Central memory CD4-positive, alpha-beta T cell (primary cell): ENCODE measurements at regions not wholly inside any gene's neighbourhood (a gene's known extent, or its start where the extent isn't known, plus 50 kb on each side); places are given as distances from the start of the nearest gene placed in this dataset.

ENCODE experiments used
- DNase-seq: peaks from one replicate; pipeline ENCODE4 v3.0.0; 2022

DNA sequence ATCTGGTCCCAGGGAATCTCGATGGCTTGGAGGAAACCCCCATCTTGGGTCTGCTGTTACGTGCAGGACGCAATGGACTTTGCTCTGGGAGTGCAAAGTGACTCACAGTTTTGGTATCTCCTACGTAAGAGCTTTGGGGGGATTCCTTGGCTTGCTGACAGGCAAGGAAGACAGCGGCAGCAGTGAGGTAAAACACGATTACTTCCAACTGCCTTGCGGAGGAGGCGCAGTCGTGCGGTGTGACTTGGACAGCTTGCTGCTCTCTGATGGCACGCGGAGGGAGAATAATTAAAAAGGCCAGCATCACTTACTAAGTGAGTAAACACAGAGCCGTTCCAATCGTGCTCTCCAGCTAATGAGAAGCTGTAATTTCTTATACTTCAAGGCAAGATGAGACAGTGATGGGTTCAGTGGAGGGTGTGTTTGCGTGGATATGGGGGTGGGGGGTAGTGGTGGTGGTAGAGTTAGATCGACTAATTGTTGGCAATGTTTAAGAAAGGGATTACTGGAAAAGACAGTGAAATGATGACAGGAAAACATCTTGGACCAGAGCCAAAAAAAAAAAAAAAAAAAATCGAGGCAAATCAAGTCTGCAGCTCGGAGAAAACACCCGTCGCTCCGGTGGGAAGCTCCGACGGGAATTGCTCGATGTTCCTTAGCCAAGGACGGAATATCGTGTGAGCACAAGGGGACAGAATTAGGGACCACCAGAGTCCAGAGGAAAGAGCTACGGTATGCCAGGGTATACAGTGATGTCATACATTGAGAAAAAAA, 184.8 kb upstream of the ZFHX3 start:
- no peak for DNase-seq

DNA sequence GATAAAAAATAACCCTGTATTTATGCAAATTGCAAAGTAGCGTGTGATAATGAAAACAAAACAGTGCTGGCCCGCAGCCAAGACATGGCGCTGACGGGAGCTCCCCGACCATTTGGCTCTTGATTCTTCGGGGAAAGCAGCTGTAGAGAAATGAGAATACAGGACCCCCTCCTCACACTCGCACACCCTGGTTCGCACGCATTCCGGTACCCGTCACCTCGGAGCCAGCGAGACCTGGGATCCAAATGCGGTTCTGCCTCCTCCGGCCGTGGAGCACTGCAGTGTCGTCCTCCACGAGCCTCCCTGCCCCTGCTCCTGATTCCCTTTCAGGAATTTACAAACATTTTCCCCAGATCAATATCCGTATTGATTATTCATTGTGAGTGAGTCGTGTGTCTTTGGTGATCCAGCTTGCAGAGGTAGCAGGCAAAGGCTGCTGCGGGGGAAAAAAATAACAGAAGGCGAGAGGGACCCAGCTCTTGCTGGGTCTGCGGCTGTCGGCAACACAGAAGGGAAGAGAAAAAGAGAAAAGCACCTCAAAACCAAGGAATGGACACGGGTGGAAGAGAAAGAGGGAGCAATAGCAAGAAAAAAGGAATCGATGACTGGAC, 184.1 kb upstream of the ZFHX3 start:
- DNase-seq, result no peak

DNA sequence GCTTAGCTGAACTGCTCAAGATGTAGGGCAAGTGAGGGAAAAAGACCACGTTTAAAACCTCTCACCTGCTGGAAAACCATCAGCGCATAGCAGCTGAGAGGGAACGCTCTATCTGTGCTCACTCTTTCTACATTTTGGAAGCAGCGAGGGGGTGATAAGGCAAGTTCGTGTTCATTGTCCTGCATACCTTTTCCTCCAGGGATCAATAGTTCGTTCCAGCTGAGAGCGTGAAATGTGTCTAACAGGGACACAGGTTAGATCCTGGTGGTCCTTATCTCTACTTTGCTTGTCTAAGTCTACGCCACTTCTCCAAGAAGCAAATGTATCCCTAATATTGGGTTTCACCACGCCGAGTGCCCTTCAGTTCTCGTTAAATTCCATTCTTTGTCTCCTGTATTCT, 183.5 kb upstream of the ZFHX3 start:
- DNase-seq, result no peak

DNA sequence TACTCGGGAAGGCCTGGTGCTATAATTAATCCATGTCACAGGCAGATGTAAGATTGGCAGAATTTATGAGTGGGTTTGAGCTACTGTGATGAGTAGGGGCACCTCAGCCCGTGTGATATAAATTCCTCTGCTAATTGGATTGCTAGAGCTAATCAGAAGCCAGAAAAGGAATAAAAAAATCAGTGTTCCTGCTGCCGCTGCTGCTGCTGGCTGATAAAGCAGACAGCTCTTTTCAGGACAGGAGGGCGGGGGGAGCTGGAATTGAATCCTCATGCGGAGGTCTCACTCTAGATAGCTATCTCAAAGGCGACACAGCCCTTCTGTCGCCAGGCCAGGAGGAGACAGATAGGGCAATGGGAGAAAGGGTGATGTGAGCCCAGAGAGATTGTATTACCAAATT, 182.7 kb upstream of the ZFHX3 start:
- DNase-seq, result no peak

DNA sequence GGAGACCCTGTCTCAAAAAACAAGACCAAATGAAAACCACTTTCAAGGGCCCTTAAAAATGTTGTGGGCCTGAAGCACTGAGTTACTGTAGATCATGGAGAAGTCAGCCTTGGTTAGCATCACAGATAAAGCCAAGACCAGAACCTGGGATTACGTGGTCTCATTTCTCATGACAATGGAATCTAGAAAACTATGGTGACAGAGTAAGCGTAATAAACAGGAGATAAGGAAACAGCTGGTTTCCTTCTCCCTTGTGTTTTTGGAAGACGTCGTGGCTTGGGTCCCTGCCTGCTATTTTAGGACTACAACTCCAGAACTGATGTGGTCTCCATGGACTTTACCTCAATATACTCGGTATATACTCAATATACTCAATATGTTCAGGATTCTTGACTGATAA, 180.7 kb upstream of the ZFHX3 start:
- DNase-seq, result no peak

DNA sequence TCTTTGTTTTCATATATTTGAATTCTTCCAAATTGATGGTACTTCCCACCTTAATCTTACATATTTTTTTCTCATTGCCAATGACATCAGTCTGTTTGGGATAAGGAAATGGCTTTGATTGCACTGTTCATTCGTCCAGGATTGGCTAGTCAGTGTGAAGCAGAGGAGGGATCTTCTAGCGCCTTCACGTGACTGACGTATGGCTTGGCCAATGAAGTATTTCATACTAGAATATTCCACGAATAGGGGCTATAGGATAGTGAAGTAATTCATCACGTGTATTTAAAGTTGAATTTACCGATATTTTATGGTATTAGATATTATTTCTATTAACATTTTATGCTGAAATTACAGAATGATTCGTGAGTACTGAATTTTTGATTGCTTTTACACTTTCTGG, 178.7 kb upstream of the ZFHX3 start:
- DNase-seq, result no peak

DNA sequence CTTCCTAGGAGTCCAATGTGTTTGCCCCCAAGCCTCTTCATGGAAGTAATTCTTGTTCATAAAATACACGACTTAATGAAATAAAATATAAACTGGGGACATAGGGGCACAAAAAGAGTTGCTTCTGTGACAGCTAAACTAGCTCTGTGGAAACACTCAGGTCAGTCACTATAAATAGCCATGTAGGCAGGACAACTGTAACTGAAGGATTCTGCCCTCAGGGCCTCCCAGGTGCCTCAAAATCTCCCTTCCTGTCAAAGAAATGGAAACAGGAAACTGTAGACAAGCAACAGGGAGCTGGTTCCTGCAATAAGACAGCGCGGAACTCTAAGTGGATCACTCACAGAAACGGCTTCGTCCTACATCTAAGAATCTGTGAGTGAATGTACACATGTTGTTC, 178.1 kb upstream of the ZFHX3 start:
- DNase-seq, result no peak

DNA sequence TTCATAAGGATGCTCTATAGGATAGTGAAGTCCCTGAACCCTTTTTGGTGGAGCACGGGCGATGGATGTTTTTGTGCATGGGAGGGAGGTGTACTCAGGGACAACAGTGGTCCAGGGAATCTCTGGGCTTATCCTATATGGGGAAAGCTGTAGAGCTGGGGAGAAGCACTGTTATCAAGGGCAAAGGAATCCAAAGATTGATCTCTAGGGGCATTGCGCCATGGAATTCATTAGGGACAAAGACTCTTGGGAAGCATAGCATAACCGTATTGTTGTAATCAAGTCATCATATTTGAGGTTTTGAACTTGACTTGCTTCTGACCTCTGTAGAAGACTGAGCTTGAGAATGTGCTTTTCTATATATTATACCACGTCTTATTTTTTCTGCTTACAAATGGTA, 172.9 kb upstream of the ZFHX3 start:
- DNase-seq, result no peak

DNA sequence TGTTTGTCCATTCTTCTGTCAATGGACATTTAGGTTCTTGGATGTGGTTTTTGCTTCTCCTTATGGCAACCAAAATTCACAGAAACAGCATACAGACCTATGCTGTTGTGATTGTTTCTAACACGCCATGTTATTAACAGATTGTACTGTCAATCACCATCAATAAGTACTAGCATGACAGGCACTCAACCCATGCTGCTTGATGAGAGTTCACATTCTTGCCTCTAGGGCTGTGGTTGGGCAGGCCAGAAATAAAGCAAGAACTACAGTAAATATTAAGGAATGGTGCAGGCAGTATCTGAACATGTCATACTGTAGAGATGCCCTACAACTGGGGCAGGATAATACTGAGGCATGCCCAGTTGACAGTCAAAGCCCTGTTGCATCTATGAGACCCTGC, 171.2 kb upstream of the ZFHX3 start:
- DNase-seq, result no peak

DNA sequence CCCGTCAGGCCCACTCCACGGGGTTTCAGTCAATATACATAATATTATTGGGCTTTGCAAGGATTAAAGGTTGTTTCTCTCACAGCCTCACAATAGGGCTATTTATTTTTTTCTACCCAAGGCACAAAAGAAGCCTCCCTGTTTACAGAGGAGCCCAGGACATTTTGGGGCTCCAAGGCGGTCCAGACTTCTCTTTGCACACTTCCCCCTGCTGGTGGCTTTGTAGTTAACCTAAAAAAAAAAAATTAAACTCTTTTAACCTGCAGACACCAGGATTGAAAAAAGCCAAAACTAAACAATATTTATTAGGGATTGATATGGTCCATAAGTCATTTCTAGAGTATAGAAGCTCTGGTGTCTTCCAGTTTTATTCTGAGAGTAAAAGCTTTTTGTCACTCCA, 169.7 kb upstream of the ZFHX3 start:
- DNase-seq, result no peak

DNA sequence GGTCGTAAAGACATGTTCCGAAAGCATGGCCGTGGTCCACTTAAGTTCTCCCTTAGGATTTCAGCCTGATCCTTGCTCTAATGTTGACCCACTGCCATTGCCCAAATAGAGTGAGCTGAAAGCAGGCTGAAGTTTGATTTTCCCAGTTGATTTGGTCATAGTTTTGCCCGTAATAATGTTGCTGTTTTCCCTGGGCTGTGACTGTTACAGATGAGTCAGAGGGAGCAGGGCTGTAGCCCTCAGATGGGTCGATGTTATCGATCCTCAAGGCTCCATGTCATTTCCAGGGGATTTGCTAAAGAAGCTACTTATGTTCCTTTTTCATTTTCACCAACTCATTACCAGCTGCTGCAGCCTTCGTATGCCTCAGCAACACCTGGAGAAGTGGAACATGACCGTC, 169.0 kb upstream of the ZFHX3 start:
- DNase-seq, result no peak

DNA sequence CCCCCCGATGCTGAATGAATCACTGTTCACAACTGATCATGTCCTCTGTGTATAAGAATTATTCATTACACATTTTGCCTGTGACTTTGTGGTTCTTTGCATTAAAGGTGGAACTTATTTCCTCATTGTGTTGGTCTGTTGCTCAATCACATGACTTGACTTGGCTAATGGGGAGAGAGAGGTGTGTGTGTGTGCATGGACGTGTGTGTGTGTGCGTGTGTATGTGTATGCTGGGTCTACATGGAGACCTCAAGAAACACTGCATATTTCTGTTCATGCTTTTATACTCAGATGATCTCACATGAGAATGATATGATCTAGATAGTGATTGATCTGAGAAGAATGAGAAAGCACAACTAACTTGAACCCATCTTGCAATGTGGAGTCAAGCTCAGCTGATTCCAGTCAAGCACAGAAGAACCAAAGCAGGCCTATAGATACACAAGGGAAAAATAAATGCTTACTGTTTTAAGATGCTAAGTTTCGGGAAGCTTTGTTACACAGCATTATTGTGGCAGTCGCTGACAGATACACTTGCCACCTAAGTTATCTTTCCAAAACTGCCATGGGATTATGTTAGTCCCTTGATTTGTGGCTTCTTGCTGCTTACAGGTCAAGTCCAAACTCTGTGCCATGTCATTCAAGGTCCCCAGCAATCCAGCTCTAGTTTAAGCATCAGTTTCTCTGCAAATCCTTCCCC, 167.9 kb upstream of the ZFHX3 start:
- no peak for DNase-seq

DNA sequence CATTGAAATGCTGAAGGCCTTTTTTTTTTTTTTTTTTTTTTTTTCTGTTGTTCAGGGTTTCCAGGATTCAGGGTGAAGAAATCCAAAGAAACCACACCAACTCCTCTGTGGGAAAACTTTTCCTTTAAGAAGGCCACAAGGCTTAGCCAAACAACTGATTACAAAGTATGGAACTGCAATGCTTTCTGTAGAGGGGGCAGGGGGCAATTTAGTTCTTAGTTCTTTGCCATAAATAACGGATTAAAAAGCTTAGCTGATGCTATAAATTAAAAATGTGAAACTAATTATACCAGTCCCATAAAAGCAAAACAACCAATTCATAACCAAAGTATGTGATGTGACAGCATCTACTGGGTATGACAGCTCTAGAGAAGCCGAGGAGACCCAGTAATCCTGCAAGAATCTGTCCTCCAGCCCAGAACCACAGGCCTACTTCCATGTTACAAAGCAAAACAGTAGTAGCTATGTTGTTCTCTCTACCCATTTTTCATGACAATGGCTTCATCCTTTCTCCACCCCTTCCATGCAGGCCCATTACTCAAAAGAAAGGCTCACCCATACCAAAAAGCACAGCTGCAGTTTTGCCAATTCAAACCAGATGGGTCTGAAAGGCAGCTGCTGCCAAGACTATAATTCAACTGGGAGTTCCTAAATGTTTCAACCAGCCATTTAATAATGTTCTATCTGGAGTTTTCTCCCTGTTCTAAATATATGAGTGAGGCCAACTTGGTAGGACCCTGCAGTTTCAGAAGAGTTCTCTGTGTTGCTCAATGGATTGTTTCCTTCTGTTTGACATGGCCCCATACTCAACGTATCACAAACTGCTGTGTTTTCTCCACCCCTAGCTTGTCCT, 167.1 kb upstream of the ZFHX3 start:
- DNase-seq, result no peak

DNA sequence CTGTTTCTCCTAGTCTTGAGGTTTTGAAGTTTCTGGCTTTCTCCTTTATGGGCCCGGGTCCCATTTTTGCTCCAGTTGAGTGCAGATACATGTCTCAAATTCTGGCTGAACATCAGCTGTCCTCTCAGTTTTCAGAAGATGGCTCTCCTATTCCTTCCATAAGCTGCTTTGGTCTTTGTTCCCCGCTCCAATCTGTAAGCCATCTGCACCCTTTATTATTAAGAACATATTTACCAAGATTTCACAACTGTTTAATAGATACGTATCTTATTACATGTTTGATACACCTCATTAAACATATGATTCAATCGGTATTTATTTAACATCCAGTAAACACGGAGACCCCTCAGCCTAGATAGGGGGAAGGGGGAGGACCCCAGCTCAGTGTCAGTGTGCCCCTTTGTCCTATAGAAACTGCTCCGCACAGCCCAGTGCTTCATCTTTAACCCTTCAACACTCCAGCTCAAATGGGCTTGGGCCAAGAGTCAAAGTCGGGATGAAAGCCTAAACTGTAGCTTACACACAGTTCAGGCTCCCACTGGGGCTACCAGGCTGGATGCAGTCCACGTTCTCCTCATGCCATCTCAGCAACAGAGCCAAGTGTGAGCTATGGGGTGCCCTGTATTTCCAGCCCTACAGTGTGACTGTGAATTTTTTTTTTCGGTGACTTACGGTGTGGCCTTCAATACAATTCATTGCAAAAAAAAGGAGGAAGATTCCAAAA, 166.0 kb upstream of the ZFHX3 start:
- no peak for DNase-seq

DNA sequence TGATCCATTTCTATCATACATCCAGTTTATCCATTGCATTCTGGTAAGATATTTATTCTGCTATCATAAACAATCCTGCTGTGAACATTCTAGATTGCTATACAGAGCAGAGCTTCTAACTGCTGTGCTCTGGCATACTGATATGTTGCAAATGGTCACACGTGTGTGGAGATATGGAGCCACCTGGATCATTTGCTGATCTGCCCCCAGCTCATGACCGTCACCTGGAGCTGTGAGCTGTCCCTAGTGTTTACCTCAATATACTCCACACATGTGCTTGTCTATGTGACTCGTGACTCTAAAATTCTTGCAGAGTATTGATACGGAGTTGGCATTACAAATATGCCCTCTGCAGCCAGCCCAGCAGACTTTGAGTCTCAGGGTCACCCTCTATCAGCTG, 164.5 kb upstream of the ZFHX3 start:
- DNase-seq, result no peak

DNA sequence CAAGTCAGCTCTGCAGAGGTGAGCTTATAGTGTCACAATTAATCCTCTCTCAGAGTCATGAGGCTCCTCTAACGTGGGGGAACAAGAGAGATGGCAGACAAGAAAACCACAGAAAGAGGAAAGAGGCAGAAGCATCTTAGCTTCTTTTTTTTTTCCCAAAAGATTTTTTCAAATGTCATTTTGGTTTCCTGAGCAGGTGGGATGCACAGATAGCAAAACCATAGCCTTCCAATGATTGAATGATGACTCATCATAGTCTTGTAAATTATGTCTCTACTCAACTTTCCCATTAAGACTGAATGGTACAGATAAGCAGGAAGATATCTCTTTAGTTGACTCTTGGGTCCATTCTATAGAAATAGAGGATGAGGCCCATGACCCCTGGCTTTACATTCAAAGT, 162.8 kb upstream of the ZFHX3 start:
- DNase-seq, result no peak

DNA sequence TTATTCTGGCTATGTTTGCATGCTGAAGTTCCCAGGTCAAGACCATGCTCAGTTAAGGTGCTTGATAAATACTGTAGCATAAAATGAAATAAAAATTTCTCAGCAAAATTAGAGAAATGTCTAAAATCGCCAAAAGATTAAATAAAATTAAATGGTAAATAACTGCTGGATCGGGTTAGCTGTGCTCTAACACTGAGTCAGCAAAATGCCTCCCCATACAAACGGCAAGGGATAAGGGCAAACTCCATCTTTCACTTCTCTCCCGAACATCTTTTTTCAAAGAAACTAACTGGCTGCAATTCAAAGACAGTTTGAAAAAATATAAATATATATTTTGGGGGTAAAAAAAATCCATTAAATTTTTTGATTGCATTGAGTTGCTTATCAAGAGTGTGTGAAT, 162.2 kb upstream of the ZFHX3 start:
- DNase-seq, result no peak

DNA sequence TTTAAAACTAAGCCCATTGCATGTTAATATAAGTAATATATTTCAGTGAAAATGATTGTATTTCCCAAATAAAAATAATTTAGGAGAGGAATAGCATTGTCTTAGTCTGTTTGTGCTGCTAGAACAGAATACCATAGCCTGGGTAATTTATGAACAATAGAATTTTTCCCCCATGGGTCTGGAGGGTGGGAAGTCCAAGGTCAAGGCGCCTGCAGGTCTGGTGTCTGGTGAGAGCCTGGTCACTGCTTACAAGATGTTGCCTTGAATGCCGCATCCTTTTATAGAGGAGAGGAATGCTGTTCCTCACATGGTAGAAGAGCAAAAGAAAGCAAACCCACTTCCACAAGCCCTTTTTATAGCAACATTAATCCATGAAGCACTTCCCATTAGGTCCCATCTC, 161.3 kb upstream of the ZFHX3 start:
- DNase-seq, result no peak

DNA sequence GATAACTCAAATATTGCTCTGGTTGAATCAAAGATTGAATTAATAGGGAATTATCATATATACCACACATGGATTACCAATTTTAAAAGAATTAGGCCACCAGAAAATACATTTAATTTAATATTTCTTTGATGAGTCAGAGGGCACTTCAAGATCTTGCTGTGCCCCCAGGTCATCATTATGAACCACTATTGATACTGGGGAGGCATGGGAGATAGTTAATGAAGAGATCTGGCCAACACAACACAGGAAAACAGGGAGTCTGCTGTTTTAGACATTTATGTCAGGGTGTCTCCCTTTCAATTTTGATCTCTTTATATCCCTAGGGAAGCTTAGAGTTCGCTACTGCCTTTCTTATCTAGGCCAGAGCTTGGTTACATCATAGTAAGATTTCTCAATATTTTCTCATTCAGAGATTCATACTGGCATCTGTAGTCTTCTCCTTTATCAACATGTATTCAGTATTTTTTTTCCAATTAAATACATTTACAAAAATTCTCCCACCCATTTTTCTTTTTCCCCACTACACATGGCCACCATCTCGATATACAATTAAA, 158.3 kb upstream of the ZFHX3 start:
- DNase-seq, result no peak

DNA sequence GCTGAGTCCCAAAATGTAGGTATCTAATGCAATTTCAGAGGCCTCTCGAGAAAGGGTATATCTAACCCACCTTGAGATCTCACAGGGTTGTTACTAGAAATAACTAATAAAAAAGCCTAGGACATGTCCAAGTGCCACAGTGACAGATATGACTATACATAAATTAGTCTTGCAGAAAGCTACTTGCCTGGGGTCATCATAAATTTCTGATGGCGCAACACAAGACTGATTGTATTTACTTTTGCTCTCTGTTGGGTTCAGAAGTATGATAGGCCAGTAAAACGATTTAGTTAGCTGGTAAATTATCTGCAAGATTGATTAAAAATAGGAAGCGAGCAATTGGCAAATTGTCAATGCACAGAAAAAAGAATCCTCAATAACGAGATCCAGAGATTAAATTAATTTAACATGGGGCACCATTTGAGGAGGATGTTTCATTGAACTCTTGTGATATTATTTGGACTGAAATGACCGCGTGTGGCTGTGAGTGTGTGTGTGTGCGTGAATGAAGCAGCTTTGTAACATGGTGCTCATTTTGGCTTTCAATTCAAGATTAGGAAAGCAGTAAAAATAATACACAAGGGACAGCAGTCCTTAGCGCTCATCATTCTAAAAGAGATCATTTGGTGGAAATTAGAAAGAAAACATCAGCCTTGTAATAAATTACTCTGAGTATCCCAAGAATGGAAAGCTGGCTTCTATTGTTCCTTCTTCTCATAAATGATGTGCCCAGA, 157.4 kb upstream of the ZFHX3 start:
- DNase-seq, result no peak

DNA sequence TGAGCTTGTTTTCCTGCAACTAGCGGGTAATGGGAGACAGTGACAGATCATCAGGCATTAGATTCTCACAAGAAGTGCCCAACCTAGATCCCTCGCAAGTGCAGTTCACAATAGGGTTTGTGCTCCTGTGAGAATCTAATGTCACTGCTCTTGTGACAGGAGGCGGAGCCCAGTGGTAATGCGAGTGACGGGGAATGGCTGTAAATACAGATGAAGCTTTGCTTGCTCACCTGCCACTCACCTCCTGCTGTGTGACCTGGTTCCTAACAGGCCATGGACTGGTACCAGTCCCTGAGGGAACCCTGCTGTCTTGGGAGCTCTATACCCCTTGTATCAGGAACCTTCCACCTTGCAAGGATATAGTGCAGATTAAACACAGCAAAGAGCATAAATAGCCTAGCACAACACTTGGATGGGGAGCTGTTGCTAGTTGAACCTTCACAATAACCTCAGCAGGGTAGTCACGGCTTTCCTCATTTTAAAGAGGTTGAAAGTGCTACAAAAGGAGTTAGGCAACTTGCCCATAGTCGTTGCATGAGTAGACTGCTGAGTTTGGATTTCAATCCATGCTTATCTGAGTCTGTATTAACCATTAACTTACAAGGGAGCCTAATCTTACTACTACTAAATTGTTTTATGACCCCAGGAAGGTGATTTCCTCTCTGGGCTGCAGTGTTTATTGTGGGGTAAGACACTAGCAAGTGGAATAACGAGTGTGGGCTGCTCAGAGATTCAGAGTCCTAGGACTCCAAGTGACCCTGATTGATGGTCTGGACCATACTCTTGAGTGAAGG, 156.6 kb upstream of the ZFHX3 start:
- DNase-seq, result no peak
